ENCODE measurements at regions not wholly inside any gene's neighbourhood (a gene's known extent, or its start where the extent isn't known, plus 50 kb on each side); places are given as distances from the start of the nearest gene placed in this dataset.

DNA sequence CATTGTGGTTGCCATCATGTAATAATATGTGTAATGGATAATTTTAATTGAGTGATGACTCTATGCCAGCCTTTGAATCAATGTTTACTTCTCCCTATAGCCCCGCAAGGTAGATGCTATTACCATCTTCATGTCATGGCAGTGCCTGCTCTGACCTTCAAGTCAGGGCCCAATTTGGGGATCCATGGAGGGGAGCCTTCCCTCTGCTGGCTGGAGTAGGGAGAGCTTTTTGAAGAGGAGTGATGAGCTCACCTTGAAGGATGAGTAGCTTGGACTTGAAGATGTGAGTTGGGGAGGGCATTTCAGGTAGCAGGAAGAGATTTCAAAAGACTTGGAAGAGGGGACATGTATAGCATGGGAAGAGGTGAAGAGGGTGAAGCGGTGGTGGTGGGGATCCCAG, 189.2 kb downstream of the FOXD2 start:
- no peak for DNase-seq (ENCODE audit: low read depth in 1 of 2, low spot score in 1 of 2)

DNA sequence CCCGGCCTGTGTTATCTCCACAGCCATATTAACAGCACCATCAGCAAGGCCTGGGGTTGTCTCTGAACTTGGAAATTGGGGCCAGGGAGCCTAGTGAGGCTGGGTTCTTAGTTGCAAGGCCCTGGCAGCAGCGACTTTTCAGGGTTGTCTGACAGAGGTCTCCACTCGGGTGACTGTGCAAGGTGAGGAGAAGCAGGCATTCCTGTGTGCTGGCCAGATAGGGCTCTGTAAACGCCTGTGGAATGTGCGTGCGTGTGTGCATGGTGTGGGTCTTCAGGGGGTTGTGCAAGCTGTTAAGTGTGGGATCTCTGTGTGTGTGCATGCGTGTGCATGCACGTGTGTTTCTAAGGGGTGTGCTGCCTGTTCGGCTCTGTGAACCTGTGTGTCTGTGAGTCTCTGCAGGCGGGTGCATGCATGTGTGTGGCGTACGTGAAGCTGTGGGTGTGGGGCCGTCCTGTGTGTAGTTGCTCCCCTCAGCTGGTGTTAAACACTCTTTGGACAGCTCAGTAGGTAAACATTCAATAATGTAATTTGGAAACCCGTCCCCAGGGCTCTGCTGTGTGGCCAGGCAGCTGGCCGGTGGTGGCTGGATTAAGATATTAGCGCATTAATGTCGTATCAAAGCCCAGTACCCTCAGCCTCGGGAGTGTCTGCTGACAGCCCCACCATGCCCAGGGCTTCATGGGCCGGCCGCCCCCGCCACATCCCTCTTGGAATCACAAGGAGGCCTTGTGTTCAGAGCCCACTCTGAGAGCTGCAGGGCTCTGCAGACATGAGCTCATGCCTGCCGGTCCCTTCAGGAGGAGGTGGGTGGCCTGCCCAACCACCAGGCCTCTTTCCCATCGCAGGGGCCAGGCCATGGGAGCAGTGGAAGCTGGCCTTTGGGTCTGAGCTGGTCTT, 189.9 kb downstream of the FOXD2 start:
- no peaks in the 10 kb centered on the region for H3K27me3 ChIP-seq (ENCODE audit: insufficient read depth, poor library complexity, severe bottlenecking)
- DNase-seq (ENCODE audit: low read depth in 1 of 2, low spot score in 1 of 2), result no peak
- TF ChIP-seq, protein P1, sequence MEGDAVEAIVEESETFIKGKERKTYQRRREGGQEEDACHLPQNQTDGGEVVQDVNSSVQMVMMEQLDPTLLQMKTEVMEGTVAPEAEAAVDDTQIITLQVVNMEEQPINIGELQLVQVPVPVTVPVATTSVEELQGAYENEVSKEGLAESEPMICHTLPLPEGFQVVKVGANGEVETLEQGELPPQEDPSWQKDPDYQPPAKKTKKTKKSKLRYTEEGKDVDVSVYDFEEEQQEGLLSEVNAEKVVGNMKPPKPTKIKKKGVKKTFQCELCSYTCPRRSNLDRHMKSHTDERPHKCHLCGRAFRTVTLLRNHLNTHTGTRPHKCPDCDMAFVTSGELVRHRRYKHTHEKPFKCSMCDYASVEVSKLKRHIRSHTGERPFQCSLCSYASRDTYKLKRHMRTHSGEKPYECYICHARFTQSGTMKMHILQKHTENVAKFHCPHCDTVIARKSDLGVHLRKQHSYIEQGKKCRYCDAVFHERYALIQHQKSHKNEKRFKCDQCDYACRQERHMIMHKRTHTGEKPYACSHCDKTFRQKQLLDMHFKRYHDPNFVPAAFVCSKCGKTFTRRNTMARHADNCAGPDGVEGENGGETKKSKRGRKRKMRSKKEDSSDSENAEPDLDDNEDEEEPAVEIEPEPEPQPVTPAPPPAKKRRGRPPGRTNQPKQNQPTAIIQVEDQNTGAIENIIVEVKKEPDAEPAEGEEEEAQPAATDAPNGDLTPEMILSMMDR (IDR thresholded peaks at IDR 0.05; ENCODE audit: insufficient read depth, low read length), result no peak
- TF ChIP-seq GABPA (IDR thresholded peaks at IDR 0.05; ENCODE audit: low read depth), result no peak
- TF ChIP-seq POLR2AphosphoS5 (IDR thresholded peaks at IDR 0.05; ENCODE audit: low read depth), result no peak
- TF ChIP-seq, protein P2, sequence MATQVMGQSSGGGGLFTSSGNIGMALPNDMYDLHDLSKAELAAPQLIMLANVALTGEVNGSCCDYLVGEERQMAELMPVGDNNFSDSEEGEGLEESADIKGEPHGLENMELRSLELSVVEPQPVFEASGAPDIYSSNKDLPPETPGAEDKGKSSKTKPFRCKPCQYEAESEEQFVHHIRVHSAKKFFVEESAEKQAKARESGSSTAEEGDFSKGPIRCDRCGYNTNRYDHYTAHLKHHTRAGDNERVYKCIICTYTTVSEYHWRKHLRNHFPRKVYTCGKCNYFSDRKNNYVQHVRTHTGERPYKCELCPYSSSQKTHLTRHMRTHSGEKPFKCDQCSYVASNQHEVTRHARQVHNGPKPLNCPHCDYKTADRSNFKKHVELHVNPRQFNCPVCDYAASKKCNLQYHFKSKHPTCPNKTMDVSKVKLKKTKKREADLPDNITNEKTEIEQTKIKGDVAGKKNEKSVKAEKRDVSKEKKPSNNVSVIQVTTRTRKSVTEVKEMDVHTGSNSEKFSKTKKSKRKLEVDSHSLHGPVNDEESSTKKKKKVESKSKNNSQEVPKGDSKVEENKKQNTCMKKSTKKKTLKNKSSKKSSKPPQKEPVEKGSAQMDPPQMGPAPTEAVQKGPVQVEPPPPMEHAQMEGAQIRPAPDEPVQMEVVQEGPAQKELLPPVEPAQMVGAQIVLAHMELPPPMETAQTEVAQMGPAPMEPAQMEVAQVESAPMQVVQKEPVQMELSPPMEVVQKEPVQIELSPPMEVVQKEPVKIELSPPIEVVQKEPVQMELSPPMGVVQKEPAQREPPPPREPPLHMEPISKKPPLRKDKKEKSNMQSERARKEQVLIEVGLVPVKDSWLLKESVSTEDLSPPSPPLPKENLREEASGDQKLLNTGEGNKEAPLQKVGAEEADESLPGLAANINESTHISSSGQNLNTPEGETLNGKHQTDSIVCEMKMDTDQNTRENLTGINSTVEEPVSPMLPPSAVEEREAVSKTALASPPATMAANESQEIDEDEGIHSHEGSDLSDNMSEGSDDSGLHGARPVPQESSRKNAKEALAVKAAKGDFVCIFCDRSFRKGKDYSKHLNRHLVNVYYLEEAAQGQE (IDR thresholded peaks at IDR 0.05; ENCODE audit: insufficient replicate concordance, low read depth), result no peak
- TF ChIP-seq SPI1 (IDR thresholded peaks at IDR 0.05; ENCODE audit: borderline replicate concordance, low read depth), result no peak

More for the DNA sequence above, 189.2 kb downstream of the FOXD2 start:
- no peak overlapping the region for H3K27ac ChIP-seq (replicated peaks)
- TF ChIP-seq, protein P1 (IDR thresholded peaks at IDR 0.05; ENCODE audit: insufficient read depth, low read length), result no peak
- no peak for TF ChIP-seq POLR2AphosphoS5 (IDR thresholded peaks at IDR 0.05; ENCODE audit: low read depth)
- TF ChIP-seq, protein P2 (IDR thresholded peaks at IDR 0.05; ENCODE audit: insufficient replicate concordance, low read depth), result no peak
- no peak for TF ChIP-seq GABPA (IDR thresholded peaks at IDR 0.05; ENCODE audit: low read depth)
- no peak for TF ChIP-seq SPI1 (IDR thresholded peaks at IDR 0.05; ENCODE audit: borderline replicate concordance, low read depth)
- no peak overlapping the region for H3K4me3 ChIP-seq (replicated peaks; ENCODE audit: insufficient read depth, low read length)
- H3K27me3 ChIP-seq (ENCODE audit: insufficient read depth, poor library complexity, severe bottlenecking), result no peaks in the 10 kb centered on the region

DNA sequence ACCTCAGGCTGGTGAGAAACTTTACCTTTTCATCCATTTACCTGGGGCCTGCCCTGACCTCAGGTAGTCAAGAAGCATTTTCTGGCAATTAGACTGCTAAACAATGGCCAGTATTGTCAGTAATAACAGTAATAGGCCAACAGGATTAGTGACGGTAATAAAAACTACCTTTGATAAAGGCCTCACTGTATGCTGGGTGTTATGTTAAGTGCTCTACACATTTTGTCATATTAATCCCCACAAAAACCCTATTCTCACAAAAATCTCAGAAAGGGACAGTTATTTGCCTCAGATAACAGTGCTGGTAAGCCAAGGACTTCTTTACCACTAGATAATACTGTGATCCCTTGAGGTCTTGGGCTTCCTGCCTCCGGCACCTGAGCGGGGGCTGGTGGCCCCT, 191.4 kb downstream of the FOXD2 start:
- TF ChIP-seq, protein P1 (IDR thresholded peaks at IDR 0.05; ENCODE audit: insufficient read depth, low read length), result no peak
- TF ChIP-seq SPI1 (IDR thresholded peaks at IDR 0.05; ENCODE audit: borderline replicate concordance, low read depth) (no peak), GABPA (IDR thresholded peaks at IDR 0.05; ENCODE audit: low read depth) (no peak), POLR2AphosphoS5 (IDR thresholded peaks at IDR 0.05; ENCODE audit: low read depth) (no peak)
- TF ChIP-seq, protein P2 (IDR thresholded peaks at IDR 0.05; ENCODE audit: insufficient replicate concordance, low read depth), result no peak
- DNase-seq (ENCODE audit: low read depth in 1 of 2, low spot score in 1 of 2), result no peak
- Histone ChIP-seq H3K4me3 (replicated peaks; ENCODE audit: insufficient read depth, low read length) (no peak overlapping the region), H3K27me3 (ENCODE audit: insufficient read depth, poor library complexity, severe bottlenecking) (no peaks in the 10 kb centered on the region), H3K27ac (replicated peaks) (no peak overlapping the region)

More for the DNA sequence above, 189.9 kb downstream of the FOXD2 start:
- Histone ChIP-seq H3K27ac (replicated peaks) (no peak overlapping the region), H3K4me3 (replicated peaks; ENCODE audit: insufficient read depth, low read length) (no peak overlapping the region)
